ENCODE measurements at regions not wholly inside any gene's neighbourhood (a gene's known extent, or its start where the extent isn't known, plus 50 kb on each side); places are given as distances from the start of the nearest gene placed in this dataset.

DNA sequence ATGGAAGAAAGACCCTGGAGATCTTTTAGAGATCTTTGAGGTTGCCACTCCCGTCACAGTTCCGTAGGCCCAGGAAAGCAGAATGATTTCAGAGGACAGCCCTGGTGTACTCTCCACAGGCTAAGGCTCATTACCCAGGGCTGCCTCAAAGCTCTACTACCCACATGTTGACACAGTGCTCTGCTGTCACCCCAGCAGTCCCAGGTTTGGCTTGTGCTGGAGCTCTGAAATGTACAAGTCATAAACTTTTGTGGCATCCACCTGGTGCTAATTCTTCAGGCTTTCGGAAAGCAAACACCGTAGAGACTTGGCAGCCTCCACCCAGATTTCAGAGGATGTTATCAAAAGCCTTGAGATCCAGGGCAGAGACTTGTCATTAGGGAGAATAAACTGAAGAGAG lies 136.5 kb downstream of the MTRR start:
- TF ChIP-seq, protein P1, sequence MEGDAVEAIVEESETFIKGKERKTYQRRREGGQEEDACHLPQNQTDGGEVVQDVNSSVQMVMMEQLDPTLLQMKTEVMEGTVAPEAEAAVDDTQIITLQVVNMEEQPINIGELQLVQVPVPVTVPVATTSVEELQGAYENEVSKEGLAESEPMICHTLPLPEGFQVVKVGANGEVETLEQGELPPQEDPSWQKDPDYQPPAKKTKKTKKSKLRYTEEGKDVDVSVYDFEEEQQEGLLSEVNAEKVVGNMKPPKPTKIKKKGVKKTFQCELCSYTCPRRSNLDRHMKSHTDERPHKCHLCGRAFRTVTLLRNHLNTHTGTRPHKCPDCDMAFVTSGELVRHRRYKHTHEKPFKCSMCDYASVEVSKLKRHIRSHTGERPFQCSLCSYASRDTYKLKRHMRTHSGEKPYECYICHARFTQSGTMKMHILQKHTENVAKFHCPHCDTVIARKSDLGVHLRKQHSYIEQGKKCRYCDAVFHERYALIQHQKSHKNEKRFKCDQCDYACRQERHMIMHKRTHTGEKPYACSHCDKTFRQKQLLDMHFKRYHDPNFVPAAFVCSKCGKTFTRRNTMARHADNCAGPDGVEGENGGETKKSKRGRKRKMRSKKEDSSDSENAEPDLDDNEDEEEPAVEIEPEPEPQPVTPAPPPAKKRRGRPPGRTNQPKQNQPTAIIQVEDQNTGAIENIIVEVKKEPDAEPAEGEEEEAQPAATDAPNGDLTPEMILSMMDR (conservative IDR thresholded peaks at IDR 0.05): no peak
- no peak for TF ChIP-seq ZFX (IDR thresholded peaks at IDR 0.05)

Measured in C4-2B (cell line).